ENCODE measurements at regions not wholly inside any gene's neighbourhood (a gene's known extent, or its start where the extent isn't known, plus 50 kb on each side); places are given as distances from the start of the nearest gene placed in this dataset.

DNA sequence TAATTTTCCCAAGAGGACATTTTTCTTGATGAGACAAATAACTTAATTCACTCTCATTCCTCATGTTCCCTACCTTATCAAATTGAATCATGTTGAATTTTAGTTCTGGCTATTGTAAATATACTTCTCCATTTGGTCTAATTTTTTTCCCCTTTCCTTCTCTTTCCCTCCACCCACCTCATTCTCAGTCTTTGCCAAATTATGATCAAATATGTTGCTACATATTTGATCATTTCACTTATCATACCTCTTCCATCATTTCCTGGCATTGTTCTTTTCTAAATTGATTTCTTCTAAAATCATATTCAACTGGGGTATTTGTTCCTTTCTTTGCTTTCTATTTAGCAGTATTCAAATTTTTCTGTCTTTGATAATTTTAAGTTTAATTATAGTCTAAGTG, 52.3 kb downstream of the HDGFL1 start:
- H3K9me3 ChIP-seq (ENCODE audit: control insufficient read depth in 2 of 2, low read length in 2 of 2) = no peaks in the 10 kb centered on the region
- no peaks in the 10 kb centered on the region for H3K4me1 ChIP-seq (ENCODE audit: control insufficient read depth in 2 of 2, insufficient read depth in 2 of 2, low read length in 2 of 2)
- no peak overlapping the region for H3K9ac ChIP-seq (ENCODE audit: low read depth in 1 of 2, low read length in 2 of 2)
- H3K4me3 ChIP-seq (ENCODE audit: low read length in 2 of 2) = no peak overlapping the region
- H3K36me3 ChIP-seq (ENCODE audit: control insufficient read depth in 2 of 2, insufficient read depth in 2 of 2, low read length in 2 of 2) = no peaks in the 10 kb centered on the region
- H3K27ac ChIP-seq (ENCODE audit: low read depth in 2 of 2, low read length in 2 of 2) = no peak overlapping the region
- H3K27me3 ChIP-seq (ENCODE audit: control insufficient read depth in 2 of 2, insufficient read depth in 2 of 2, low read length in 2 of 2) = no peaks in the 10 kb centered on the region

DNA sequence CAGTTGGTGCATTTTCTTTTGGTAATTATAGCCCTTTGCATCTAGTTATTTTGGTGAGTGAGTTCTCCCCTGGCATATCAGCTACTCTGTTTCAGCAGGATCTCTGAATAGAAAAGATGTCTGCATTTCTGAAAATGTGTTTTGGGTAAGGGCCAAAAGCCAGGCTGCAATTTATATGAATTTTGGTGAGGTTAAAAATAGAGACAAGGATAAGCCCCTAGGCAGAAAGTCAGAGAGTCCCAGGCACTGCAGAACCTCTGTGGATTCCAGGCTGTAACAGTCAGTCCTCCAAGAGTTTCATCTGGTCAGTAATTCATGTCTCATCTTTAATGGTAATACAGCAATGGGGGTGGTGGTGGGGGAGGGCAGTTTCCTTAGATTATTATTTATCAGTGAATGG, 53.0 kb downstream of the HDGFL1 start:
- no peaks in the 10 kb centered on the region for H3K9me3 ChIP-seq (ENCODE audit: control insufficient read depth in 2 of 2, low read length in 2 of 2)
- no peaks in the 10 kb centered on the region for H3K27me3 ChIP-seq (ENCODE audit: control insufficient read depth in 2 of 2, insufficient read depth in 2 of 2, low read length in 2 of 2)
- no peak overlapping the region for H3K4me3 ChIP-seq (ENCODE audit: low read length in 2 of 2)
- H3K27ac ChIP-seq (ENCODE audit: low read depth in 2 of 2, low read length in 2 of 2) = no peak overlapping the region
- no peaks in the 10 kb centered on the region for H3K36me3 ChIP-seq (ENCODE audit: control insufficient read depth in 2 of 2, insufficient read depth in 2 of 2, low read length in 2 of 2)
- no peak overlapping the region for H3K9ac ChIP-seq (ENCODE audit: low read depth in 1 of 2, low read length in 2 of 2)
- no peaks in the 10 kb centered on the region for H3K4me1 ChIP-seq (ENCODE audit: control insufficient read depth in 2 of 2, insufficient read depth in 2 of 2, low read length in 2 of 2)

DNA sequence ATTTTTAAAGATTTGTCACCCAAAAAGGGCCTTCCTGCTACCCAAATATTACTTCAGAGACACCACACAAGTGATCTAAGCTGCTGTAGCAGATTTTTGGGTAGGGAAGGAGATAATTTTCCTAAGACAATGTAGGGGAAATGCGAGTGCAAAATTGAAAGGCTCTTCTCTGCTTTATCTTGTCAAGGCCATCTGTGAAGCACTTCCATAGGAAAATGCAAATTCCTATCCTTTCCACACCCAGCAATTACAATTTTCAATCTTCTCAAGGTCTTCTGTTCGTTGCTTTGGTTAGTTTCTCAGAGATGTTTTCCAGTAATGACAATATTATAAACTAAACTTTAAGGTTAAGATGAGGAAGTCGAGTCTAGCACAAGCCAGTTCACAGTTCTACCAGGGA, 53.4 kb downstream of the HDGFL1 start:
- H3K9me3 ChIP-seq (ENCODE audit: control insufficient read depth in 2 of 2, low read length in 2 of 2) = no peaks in the 10 kb centered on the region
- no peak overlapping the region for H3K4me3 ChIP-seq (ENCODE audit: low read length in 2 of 2)
- no peak overlapping the region for H3K27ac ChIP-seq (ENCODE audit: low read depth in 2 of 2, low read length in 2 of 2)
- H3K36me3 ChIP-seq (ENCODE audit: control insufficient read depth in 2 of 2, insufficient read depth in 2 of 2, low read length in 2 of 2) = no peaks in the 10 kb centered on the region
- no peak overlapping the region for H3K9ac ChIP-seq (ENCODE audit: low read depth in 1 of 2, low read length in 2 of 2)
- H3K27me3 ChIP-seq (ENCODE audit: control insufficient read depth in 2 of 2, insufficient read depth in 2 of 2, low read length in 2 of 2) = no peaks in the 10 kb centered on the region
- H3K4me1 ChIP-seq (ENCODE audit: control insufficient read depth in 2 of 2, insufficient read depth in 2 of 2, low read length in 2 of 2) = no peaks in the 10 kb centered on the region

DNA sequence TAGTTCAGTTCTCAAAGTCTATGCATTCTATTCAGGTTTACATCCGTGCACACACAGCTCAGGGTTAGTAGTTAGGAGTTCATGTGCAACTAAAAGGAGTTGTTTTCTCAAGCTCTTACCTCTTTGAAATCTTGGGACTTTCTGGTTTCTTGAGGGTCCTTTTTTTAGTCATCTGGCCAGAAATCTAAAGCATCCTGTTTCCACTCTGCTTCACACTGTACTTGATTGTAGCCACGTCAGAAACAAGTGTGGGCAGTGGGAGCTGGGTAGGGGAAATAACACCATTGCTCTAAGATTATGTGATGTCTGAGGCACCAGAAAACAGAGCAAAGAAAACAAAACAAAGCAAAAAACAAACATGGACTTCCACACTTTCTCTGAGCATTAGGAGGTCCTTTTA, 58.3 kb downstream of the HDGFL1 start:
- no peaks in the 10 kb centered on the region for H3K4me1 ChIP-seq (ENCODE audit: control insufficient read depth in 2 of 2, insufficient read depth in 2 of 2, low read length in 2 of 2)
- no peak overlapping the region for H3K27ac ChIP-seq (ENCODE audit: low read depth in 2 of 2, low read length in 2 of 2)
- H3K36me3 ChIP-seq (ENCODE audit: control insufficient read depth in 2 of 2, insufficient read depth in 2 of 2, low read length in 2 of 2) = no peaks in the 10 kb centered on the region
- H3K4me3 ChIP-seq (ENCODE audit: low read length in 2 of 2) = no peak overlapping the region
- H3K27me3 ChIP-seq (ENCODE audit: control insufficient read depth in 2 of 2, insufficient read depth in 2 of 2, low read length in 2 of 2) = no peaks in the 10 kb centered on the region
- H3K9ac ChIP-seq (ENCODE audit: low read depth in 1 of 2, low read length in 2 of 2) = no peak overlapping the region
- no peaks in the 10 kb centered on the region for H3K9me3 ChIP-seq (ENCODE audit: control insufficient read depth in 2 of 2, low read length in 2 of 2)

- no peaks in the 10 kb centered on the region for H3K9me3 ChIP-seq (ENCODE audit: control insufficient read depth in 2 of 2, low read length in 2 of 2)
- H3K9ac ChIP-seq (ENCODE audit: low read depth in 1 of 2, low read length in 2 of 2) = no peak overlapping the region
- H3K27ac ChIP-seq (ENCODE audit: low read depth in 2 of 2, low read length in 2 of 2) = no peak overlapping the region
- H3K4me3 ChIP-seq (ENCODE audit: low read length in 2 of 2) = no peak overlapping the region
- H3K36me3 ChIP-seq (ENCODE audit: control insufficient read depth in 2 of 2, insufficient read depth in 2 of 2, low read length in 2 of 2) = no peaks in the 10 kb centered on the region
- no peaks in the 10 kb centered on the region for H3K27me3 ChIP-seq (ENCODE audit: control insufficient read depth in 2 of 2, insufficient read depth in 2 of 2, low read length in 2 of 2)
- no peaks in the 10 kb centered on the region for H3K4me1 ChIP-seq (ENCODE audit: control insufficient read depth in 2 of 2, insufficient read depth in 2 of 2, low read length in 2 of 2)
These were observed 61.7 kb downstream of the HDGFL1 start for GRCh38 chr6:22631091-22631490.

GRCh38 chr6:22632581-22633145, 63.3 kb downstream of the HDGFL1 start:
- Histone ChIP-seq H3K9me3 (ENCODE audit: control insufficient read depth in 2 of 2, low read length in 2 of 2) (no peaks in the 10 kb centered on the region), H3K36me3 (ENCODE audit: control insufficient read depth in 2 of 2, insufficient read depth in 2 of 2, low read length in 2 of 2) (no peaks in the 10 kb centered on the region), H3K9ac (ENCODE audit: low read depth in 1 of 2, low read length in 2 of 2) (no peak overlapping the region), H3K4me3 (ENCODE audit: low read length in 2 of 2) (no peak overlapping the region), H3K27me3 (ENCODE audit: control insufficient read depth in 2 of 2, insufficient read depth in 2 of 2, low read length in 2 of 2) (no peaks in the 10 kb centered on the region), H3K27ac (ENCODE audit: low read depth in 2 of 2, low read length in 2 of 2) (no peak overlapping the region), H3K4me1 (ENCODE audit: control insufficient read depth in 2 of 2, insufficient read depth in 2 of 2, low read length in 2 of 2) (no peaks in the 10 kb centered on the region)

DNA sequence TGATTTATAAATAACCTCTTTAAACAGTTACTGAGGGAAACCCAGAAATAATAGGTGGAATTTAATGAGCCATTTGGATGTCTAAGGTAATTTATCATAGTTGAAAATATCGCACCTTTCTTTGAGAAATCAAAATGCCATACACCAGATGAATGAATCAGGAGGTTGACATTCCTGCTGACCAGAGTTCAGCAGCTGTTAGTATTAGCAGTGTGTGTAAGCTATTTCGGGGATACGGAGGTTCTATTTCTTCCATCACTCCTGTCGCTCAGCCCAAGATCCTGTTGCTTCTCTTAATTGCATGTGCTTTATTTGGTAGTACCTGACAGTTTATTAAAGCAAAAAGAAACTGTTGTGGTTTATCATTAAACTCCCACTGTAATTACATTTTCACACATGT, 67.1 kb downstream of the HDGFL1 start:
- no peak overlapping the region for H3K9ac ChIP-seq (ENCODE audit: low read depth in 1 of 2, low read length in 2 of 2)
- no peaks in the 10 kb centered on the region for H3K36me3 ChIP-seq (ENCODE audit: control insufficient read depth in 2 of 2, insufficient read depth in 2 of 2, low read length in 2 of 2)
- no peak overlapping the region for H3K27ac ChIP-seq (ENCODE audit: low read depth in 2 of 2, low read length in 2 of 2)
- H3K4me3 ChIP-seq (ENCODE audit: low read length in 2 of 2) = no peak overlapping the region
- H3K27me3 ChIP-seq (ENCODE audit: control insufficient read depth in 2 of 2, insufficient read depth in 2 of 2, low read length in 2 of 2) = no peaks in the 10 kb centered on the region
- no peaks in the 10 kb centered on the region for H3K4me1 ChIP-seq (ENCODE audit: control insufficient read depth in 2 of 2, insufficient read depth in 2 of 2, low read length in 2 of 2)
- H3K9me3 ChIP-seq (ENCODE audit: control insufficient read depth in 2 of 2, low read length in 2 of 2) = no peaks in the 10 kb centered on the region

GRCh38 chr6:22637782-22638181, 68.4 kb downstream of the HDGFL1 start:
- Histone ChIP-seq H3K9ac (ENCODE audit: low read depth in 1 of 2, low read length in 2 of 2) (no peak overlapping the region), H3K9me3 (ENCODE audit: control insufficient read depth in 2 of 2, low read length in 2 of 2) (no peaks in the 10 kb centered on the region), H3K4me3 (ENCODE audit: low read length in 2 of 2) (no peak overlapping the region), H3K27me3 (ENCODE audit: control insufficient read depth in 2 of 2, insufficient read depth in 2 of 2, low read length in 2 of 2) (no peaks in the 10 kb centered on the region), H3K4me1 (ENCODE audit: control insufficient read depth in 2 of 2, insufficient read depth in 2 of 2, low read length in 2 of 2) (no peaks in the 10 kb centered on the region), H3K27ac (ENCODE audit: low read depth in 2 of 2, low read length in 2 of 2) (no peak overlapping the region), H3K36me3 (ENCODE audit: control insufficient read depth in 2 of 2, insufficient read depth in 2 of 2, low read length in 2 of 2) (no peaks in the 10 kb centered on the region)

- H3K9ac ChIP-seq (ENCODE audit: low read depth in 1 of 2, low read length in 2 of 2) = no peak overlapping the region
- no peak overlapping the region for H3K27ac ChIP-seq (ENCODE audit: low read depth in 2 of 2, low read length in 2 of 2)
- no peaks in the 10 kb centered on the region for H3K4me1 ChIP-seq (ENCODE audit: control insufficient read depth in 2 of 2, insufficient read depth in 2 of 2, low read length in 2 of 2)
- H3K4me3 ChIP-seq (ENCODE audit: low read length in 2 of 2) = no peak overlapping the region
- H3K9me3 ChIP-seq (ENCODE audit: control insufficient read depth in 2 of 2, low read length in 2 of 2) = no peaks in the 10 kb centered on the region
- no peaks in the 10 kb centered on the region for H3K27me3 ChIP-seq (ENCODE audit: control insufficient read depth in 2 of 2, insufficient read depth in 2 of 2, low read length in 2 of 2)
- H3K36me3 ChIP-seq (ENCODE audit: control insufficient read depth in 2 of 2, insufficient read depth in 2 of 2, low read length in 2 of 2) = no peaks in the 10 kb centered on the region
These were observed 69.0 kb downstream of the HDGFL1 start for GRCh38 chr6:22638320-22638719.

GRCh38 chr6:22642254-22642653, 72.9 kb downstream of the HDGFL1 start:
- Histone ChIP-seq H3K36me3 (ENCODE audit: control insufficient read depth in 2 of 2, insufficient read depth in 2 of 2, low read length in 2 of 2) (no peaks in the 10 kb centered on the region), H3K27me3 (ENCODE audit: control insufficient read depth in 2 of 2, insufficient read depth in 2 of 2, low read length in 2 of 2) (no peaks in the 10 kb centered on the region), H3K4me3 (ENCODE audit: low read length in 2 of 2) (no peak overlapping the region), H3K9ac (ENCODE audit: low read depth in 1 of 2, low read length in 2 of 2) (no peak overlapping the region), H3K4me1 (ENCODE audit: control insufficient read depth in 2 of 2, insufficient read depth in 2 of 2, low read length in 2 of 2) (no peaks in the 10 kb centered on the region), H3K9me3 (ENCODE audit: control insufficient read depth in 2 of 2, low read length in 2 of 2) (no peaks in the 10 kb centered on the region), H3K27ac (ENCODE audit: low read depth in 2 of 2, low read length in 2 of 2) (no peak overlapping the region)

DNA sequence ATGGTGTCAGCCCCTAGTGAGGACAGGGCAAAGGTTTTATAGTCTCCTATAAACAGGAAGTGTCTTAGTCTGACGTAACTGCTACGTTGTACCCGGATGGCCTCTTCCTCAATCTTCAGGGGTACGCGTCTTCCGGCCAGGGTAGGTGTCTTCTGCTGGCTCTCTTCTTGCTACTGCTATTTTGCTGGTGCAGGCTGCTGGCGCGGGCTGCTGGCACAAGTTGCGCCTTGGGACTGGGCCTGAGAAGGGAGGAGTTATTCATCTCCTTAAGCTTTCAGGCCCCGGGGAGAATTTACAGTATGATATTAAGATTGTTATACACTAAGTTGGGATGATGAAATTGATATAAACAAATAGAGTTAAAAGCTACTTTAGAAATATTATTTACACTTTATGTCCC, 74.4 kb downstream of the HDGFL1 start:
- no peaks in the 10 kb centered on the region for H3K4me1 ChIP-seq (ENCODE audit: control insufficient read depth in 2 of 2, insufficient read depth in 2 of 2, low read length in 2 of 2)
- H3K27ac ChIP-seq (ENCODE audit: low read depth in 2 of 2, low read length in 2 of 2) = no peak overlapping the region
- H3K36me3 ChIP-seq (ENCODE audit: control insufficient read depth in 2 of 2, insufficient read depth in 2 of 2, low read length in 2 of 2) = no peaks in the 10 kb centered on the region
- H3K27me3 ChIP-seq (ENCODE audit: control insufficient read depth in 2 of 2, insufficient read depth in 2 of 2, low read length in 2 of 2) = no peaks in the 10 kb centered on the region
- H3K9ac ChIP-seq (ENCODE audit: low read depth in 1 of 2, low read length in 2 of 2) = no peak overlapping the region
- H3K9me3 ChIP-seq (ENCODE audit: control insufficient read depth in 2 of 2, low read length in 2 of 2) = no peaks in the 10 kb centered on the region
- H3K4me3 ChIP-seq (ENCODE audit: low read length in 2 of 2) = no peak overlapping the region
